H9 (cell line): ENCODE measurements at regions not wholly inside any gene's neighbourhood (a gene's known extent, or its start where the extent isn't known, plus 50 kb on each side); places are given as distances from the start of the nearest gene placed in this dataset.

Experiments
- DNase-seq: peaks from one replicate; pipeline ENCODE4 v3.0.0-alpha.2; 2017
- H2AFZ ChIP-seq: one replicate; pipeline ENCODE4 v1.6.1; 2013; ENCODE audit warnings: mild to moderate bottlenecking, low read length, control low read depth, moderate library complexity
- H2AK5ac ChIP-seq: 2 replicates; pipeline ENCODE4 v1.6.1; 2013; ENCODE audit warnings: low read length, control low read depth, mixed read lengths; ENCODE audit not compliant: insufficient read length
- H2BK120ac ChIP-seq: one replicate; pipeline ENCODE4 v1.6.1; 2013; ENCODE audit warnings: low read depth, mild to moderate bottlenecking, low read length, control low read depth, inconsistent platforms; ENCODE audit not compliant: poor library complexity, severe bottlenecking
- H2BK12ac ChIP-seq: 2 replicates; pipeline ENCODE4 v1.6.1; 2013; ENCODE audit warnings: low read length, control low read depth, mixed read lengths, low read depth; ENCODE audit not compliant: insufficient read length
- H2BK15ac ChIP-seq: 2 replicates; pipeline ENCODE4 v1.6.1; 2013; ENCODE audit warnings: low read depth, low read length, control low read depth
- H2BK20ac ChIP-seq: one replicate; pipeline ENCODE4 v1.6.1; 2013; ENCODE audit warnings: low read depth, mild to moderate bottlenecking, low read length, control low read depth, inconsistent platforms; ENCODE audit not compliant: poor library complexity, severe bottlenecking
- H2BK5ac ChIP-seq: 2 replicates; pipeline ENCODE4 v1.6.1; 2013; ENCODE audit warnings: low read length, control low read depth, mixed read lengths; ENCODE audit not compliant: insufficient read length
- H3K14ac ChIP-seq: 2 replicates; pipeline ENCODE4 v1.6.1; 2013; ENCODE audit warnings: low read length, control low read depth; ENCODE audit not compliant: insufficient read depth
- H3K18ac ChIP-seq: 2 replicates; pipeline ENCODE4 v1.6.1; 2013; ENCODE audit warnings: low read depth, mild to moderate bottlenecking, mixed read lengths, low read length, control low read depth; ENCODE audit not compliant: insufficient read length
- H3K23ac ChIP-seq: 2 replicates; pipeline ENCODE4 v1.6.1; 2013; ENCODE audit warnings: low read length, control low read depth, mixed read lengths, low read depth; ENCODE audit not compliant: insufficient read length
- H3K23me2 ChIP-seq: 2 replicates; pipeline ENCODE4 v1.6.1; 2013; ENCODE audit warnings: low read depth, mild to moderate bottlenecking, mixed read lengths, low read length, control low read depth; ENCODE audit not compliant: insufficient read length, poor library complexity, severe bottlenecking
- H3K27ac ChIP-seq: 2 replicates; pipeline ENCODE4 v1.5.1; 2013; ENCODE audit warnings: low read length, control low read depth, mixed read lengths, low read depth; ENCODE audit not compliant: insufficient read length
- H3K27me3 ChIP-seq: 2 replicates; pipeline ENCODE4 v1.6.1; 2013; ENCODE audit warnings: low read length, control low read depth, inconsistent platforms; ENCODE audit not compliant: insufficient read depth
- H3K4ac ChIP-seq: 2 replicates; pipeline ENCODE4 v1.6.1; 2013; ENCODE audit warnings: low read depth, mild to moderate bottlenecking, control low read depth, inconsistent platforms, low read length, moderate library complexity
- H3K4me1 ChIP-seq: 2 replicates; pipeline ENCODE4 v1.6.1; 2013; ENCODE audit warnings: low read length, control low read depth, inconsistent platforms; ENCODE audit not compliant: insufficient read depth
- H3K4me2 ChIP-seq: 2 replicates; pipeline ENCODE4 v1.6.1; 2013; ENCODE audit warnings: low read length, control low read depth, mixed read lengths; ENCODE audit not compliant: insufficient read length, insufficient read depth
- H3K56ac ChIP-seq: 2 replicates; pipeline ENCODE4 v1.6.1; 2013; ENCODE audit warnings: low read depth, mild to moderate bottlenecking, mixed read lengths, low read length, control low read depth; ENCODE audit not compliant: insufficient read length
- H3K79me1 ChIP-seq: 2 replicates; pipeline ENCODE4 v1.6.1; 2013; ENCODE audit warnings: low read depth, mild to moderate bottlenecking, moderate library complexity, low read length, control low read depth, inconsistent platforms; ENCODE audit not compliant: insufficient read depth, poor library complexity, severe bottlenecking
- H3K79me2 ChIP-seq: 2 replicates; pipeline ENCODE4 v1.6.1; 2013; ENCODE audit warnings: low read length, control low read depth, inconsistent platforms; ENCODE audit not compliant: insufficient read depth
- H3K9ac ChIP-seq: 2 replicates; pipeline ENCODE4 v1.6.1; 2013; ENCODE audit warnings: low read length, control low read depth, mixed read lengths; ENCODE audit not compliant: insufficient read length; ENCODE audit errors: extremely low read depth
- H3K9me3 ChIP-seq: one replicate; pipeline ENCODE4 v1.6.1; 2013; ENCODE audit warnings: low read depth, low read length, inconsistent platforms; ENCODE audit not compliant: control insufficient read depth
- H3T11ph ChIP-seq: one replicate; pipeline ENCODE4 v1.6.1; 2013; ENCODE audit warnings: mild to moderate bottlenecking, low read length, control low read depth, inconsistent platforms
- H4K20me1 ChIP-seq: one replicate; pipeline ENCODE4 v1.6.1; 2013; ENCODE audit not compliant: control insufficient read depth, insufficient read length, insufficient read depth
- H4K5ac ChIP-seq: 2 replicates; pipeline ENCODE4 v1.6.1; 2013; ENCODE audit warnings: low read depth, mild to moderate bottlenecking, mixed read lengths, low read length, control low read depth; ENCODE audit not compliant: insufficient read length
- H4K8ac ChIP-seq: replicated peaks from 2 replicates; pipeline ENCODE4 v1.6.1; 2013; ENCODE audit warnings: low read length, control low read depth, mixed read lengths, low read depth; ENCODE audit not compliant: insufficient read length
- H4K91ac ChIP-seq: 2 replicates; pipeline ENCODE4 v1.6.1; 2013; ENCODE audit warnings: low read depth, mild to moderate bottlenecking, moderate library complexity, mixed read lengths, low read length, control low read depth; ENCODE audit not compliant: insufficient read length
- H3K27ac Mint-ChIP-seq, 3 experiments: 2 replicates in 2 of 3; 3 replicates in 1 of 3; pipeline ENCODE4 v1.8.0; 2020 to 2021; ENCODE audit warnings: mixed read lengths in 3 of 3, mild to moderate bottlenecking in 1 of 3, moderate library complexity in 1 of 3
- H3K27me3 Mint-ChIP-seq: 2 replicates; pipeline ENCODE4 v1.8.0; 2021; ENCODE audit warnings: low read depth, mild to moderate bottlenecking, moderate library complexity, mixed read lengths
- H3K36me3 Mint-ChIP-seq, 3 experiments: 2 replicates in 2 of 3; 3 replicates in 1 of 3; pipeline ENCODE4 v1.8.0; 2020 to 2021; ENCODE audit warnings: low read depth in 3 of 3, mixed read lengths in 3 of 3; ENCODE audit not compliant: insufficient read depth in 1 of 3
- H3K4me1 Mint-ChIP-seq, 2 experiments: 2 replicates each; pipeline ENCODE4 v1.8.0; 2020; ENCODE audit warnings: mixed read lengths in 2 of 2
- H3K4me3 Mint-ChIP-seq, 2 experiments: 2 replicates in 1 of 2; 3 replicates in 1 of 2; pipeline ENCODE4 v1.8.0; 2020 to 2021; ENCODE audit warnings: mild to moderate bottlenecking in 2 of 2, mixed read lengths in 2 of 2, moderate library complexity in 1 of 2
- H3K9me3 Mint-ChIP-seq, 2 experiments: 2 replicates in 1 of 2; 3 replicates in 1 of 2; pipeline ENCODE4 v1.8.0; 2020; ENCODE audit warnings: mild to moderate bottlenecking in 2 of 2, mixed read lengths in 2 of 2, moderate library complexity in 1 of 2
- CTCF ChIP-seq: fragments of 200-600 bp; sonication (generic); conservative IDR thresholded peaks from 3 replicates; pipeline ENCODE4 v1.8.0; 2021; ENCODE audit warnings: antibody characterized with exemption, mild to moderate bottlenecking
- WGBS: extraction: QIAGEN DNeasy Blood & Tissue Kit; methylation state at CpG from one replicate; pipeline ENCODE4 v1.1.7; 2013; ENCODE audit warnings: missing lambda C conversion rate, low lambda C conversion rate, mixed read lengths; ENCODE audit not compliant: insufficient read length; ENCODE audit errors: extremely low coverage; 5-methylcytosine and 5-hydroxymethylcytosine counted together

DNA sequence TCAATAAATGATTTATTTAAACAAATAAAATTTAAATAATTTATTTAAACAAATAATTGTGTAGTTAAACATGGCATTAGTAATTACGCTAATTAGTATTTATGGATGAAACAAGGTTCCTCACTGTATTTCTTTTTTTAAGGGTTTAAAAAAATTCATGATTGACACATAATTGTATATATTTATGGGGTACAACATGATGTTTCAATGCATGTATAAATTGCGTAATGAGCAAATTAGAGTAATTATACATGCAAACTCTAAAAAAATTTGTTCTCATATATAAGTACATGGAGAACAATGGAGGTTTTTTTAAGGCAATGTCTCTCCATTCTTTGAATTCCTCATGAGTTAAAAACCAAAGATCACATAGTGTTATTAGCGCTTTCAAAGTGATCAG, 115.7 kb upstream of the KLF3 start:
- Histone ChIP-seq H2BK120ac (no peak overlapping the region), H3K79me1 (no peaks in the 10 kb centered on the region), H2AFZ (no peak overlapping the region), H3K79me2 (no peaks in the 10 kb centered on the region), H3K23ac (no peak overlapping the region), H2BK20ac (no peak overlapping the region), H2AK5ac (no peak overlapping the region), H2BK5ac (no peak overlapping the region), H4K91ac (no peak overlapping the region), H3K4ac (no peak overlapping the region), H3T11ph (no peak overlapping the region), H4K20me1 (no peaks in the 10 kb centered on the region), H3K23me2 (no peaks in the 10 kb centered on the region), H4K8ac (no peak overlapping the region), H3K4me2 (no peak overlapping the region), H3K56ac (no peak overlapping the region), H2BK15ac (no peak overlapping the region), H4K5ac (no peak overlapping the region), H3K14ac (no peak overlapping the region), H3K27ac (no peak overlapping the region), H3K18ac (no peak overlapping the region), H3K9me3 (no peaks in the 10 kb centered on the region), H2BK12ac (no peak overlapping the region), H3K9ac (no peak overlapping the region), H3K4me1 (no peaks in the 10 kb centered on the region), H3K27me3 (peaks cover 18% of the 10 kb centered on the region; the same call in 1 of the 2 replicates)
- Mint-ChIP-seq H3K9me3 (peaks cover 0 to 5% of the 10 kb centered on the region in 2 experiments; a peak in 2 of 5 replicates), H3K4me1 (peaks cover 0 to 3% of the 10 kb centered on the region in 2 experiments; a peak in 1 of 4 replicates), H3K27me3 (peaks cover 82% of the 10 kb centered on the region), H3K36me3 (no peaks in the 10 kb centered on the region), H3K4me3 (no peak overlapping the region), H3K27ac (no peak overlapping the region)
- WGBS: no CpG with 5 or more reads among the region's 3 CpGs
- TF ChIP-seq CTCF: no peak
- no peak for DNase-seq
